BJ (cell line): ENCODE measurements at regions not wholly inside any gene's neighbourhood (a gene's known extent, or its start where the extent isn't known, plus 50 kb on each side); places are given as distances from the start of the nearest gene placed in this dataset.

Experiments used
- CTCF ChIA-PET: fragments of 350-600 bp; formaldehyde crosslinking; extraction: SDS; loops from one replicate; lab custom pipeline; 2021; ENCODE audit warnings: antibody characterized with exemption, inconsistent platforms; lab: Yijun Ruan, JAX
- POLR2A ChIA-PET: fragments of 300-600 bp; sonication (Branson Sonifier 250); formaldehyde crosslinking; extraction: SDS; loops from one replicate; lab custom pipeline; 2021; ENCODE audit warnings: antibody characterized with exemption; lab: Charles Lee
- DNase-seq: peaks from one replicate; pipeline ENCODE4 v3.0.0-alpha.2; 2011; ENCODE audit warnings: low read depth
- H3K27me3 ChIP-seq: 2 replicates; pipeline ENCODE4 v1.6.0; 2011; ENCODE audit warnings: low read length; ENCODE audit not compliant: control insufficient read depth, insufficient read depth
- H3K36me3 ChIP-seq: 2 replicates; pipeline ENCODE4 v1.5.1; 2011; ENCODE audit warnings: low read length; ENCODE audit not compliant: control insufficient read depth, insufficient read depth
- H3K4me3 ChIP-seq: 2 replicates; pipeline ENCODE4 v1.5.1; 2011; ENCODE audit warnings: low read depth, mild to moderate bottlenecking, control low read depth, low read length
- CTCF ChIP-seq: IDR thresholded peaks from 2 replicates; pipeline ENCODE4 v1.5.1; 2011; ENCODE audit warnings: low read depth, mild to moderate bottlenecking, control low read depth, inconsistent platforms, low read length, moderate library complexity; ENCODE audit not compliant: insufficient read depth

- POLR2A ChIA-PET, result no interaction called here
- no peaks in the 10 kb centered on the region for H3K27me3 ChIP-seq
- DNase-seq, result no peak
- CTCF ChIA-PET, result no interaction called here
- H3K36me3 ChIP-seq, result no peaks in the 10 kb centered on the region
- H3K4me3 ChIP-seq, result no peak overlapping the region
- TF ChIP-seq CTCF, result no peak
Measured at GRCh38 chr18:44090453-44090852, 590.2 kb upstream of the SETBP1 start.

DNA sequence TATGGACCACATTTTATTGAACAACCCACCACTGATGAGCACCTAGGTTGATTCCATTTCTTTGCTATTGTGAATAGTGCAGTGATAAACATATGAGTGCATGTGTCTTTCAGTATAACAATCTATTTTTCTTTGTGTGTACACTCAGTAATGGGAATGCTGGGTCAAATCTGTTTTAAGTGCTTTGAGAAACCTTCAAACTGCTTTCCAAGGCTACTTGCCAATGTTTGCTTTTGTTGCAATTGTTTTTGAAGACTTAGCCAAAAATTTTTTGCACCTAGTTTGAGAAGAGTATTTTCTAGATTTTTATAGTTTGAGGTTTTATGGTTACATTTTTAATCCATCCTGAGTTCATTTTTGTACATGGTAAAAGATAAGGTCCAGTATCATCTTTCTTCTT is 587.4 kb upstream of the SETBP1 start:
- CTCF ChIA-PET, result interaction anchor here (1.0 kb wide), 1 partner anchor 13 kb away, joined by 3 read pairs; no protein-coding TSS in a partner anchor
- no peaks in the 10 kb centered on the region for H3K27me3 ChIP-seq
- H3K4me3 ChIP-seq, result no peak overlapping the region
- H3K36me3 ChIP-seq, result no peaks in the 10 kb centered on the region
- no peak for TF ChIP-seq CTCF
- DNase-seq, result no peak
- POLR2A ChIA-PET, result no interaction called here

DNA sequence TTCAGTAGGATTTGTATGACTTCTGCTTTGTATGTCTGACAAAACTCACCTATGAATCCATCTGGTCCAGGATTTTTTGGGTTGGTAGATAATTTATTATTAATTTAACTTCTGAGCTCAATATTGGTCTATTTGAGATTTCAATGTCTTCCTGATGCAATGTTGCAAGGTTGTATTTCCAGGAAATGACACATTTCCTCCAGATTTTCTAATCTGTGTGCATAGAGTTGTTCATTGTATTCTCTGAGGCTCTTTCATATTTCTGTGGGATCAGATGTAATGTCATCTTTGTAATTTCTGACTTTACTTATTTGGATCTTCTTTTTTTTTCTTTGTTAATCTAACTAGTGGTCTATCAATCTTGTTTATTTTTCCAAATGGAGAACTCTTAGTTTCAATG is 584.7 kb upstream of the SETBP1 start:
- CTCF ChIA-PET, result no interaction called here
- POLR2A ChIA-PET, result no interaction called here
- H3K36me3 ChIP-seq, result no peaks in the 10 kb centered on the region
- TF ChIP-seq CTCF, result no peak
- H3K4me3 ChIP-seq, result no peak overlapping the region
- no peaks in the 10 kb centered on the region for H3K27me3 ChIP-seq
- no peak for DNase-seq

- TF ChIP-seq CTCF, result peak; percentile 54
- Histone ChIP-seq H3K27me3 (no peaks in the 10 kb centered on the region), H3K36me3 (no peaks in the 10 kb centered on the region), H3K4me3 (no peak overlapping the region)
- DNase-seq, result no peak
- ChIA-PET POLR2A (no interaction called here), CTCF (interaction anchor here (0.6 to 1.3 kb wide), 12 partner anchors 9 to 1427 kb away, joined by 3 to 5 read pairs (median 3); no protein-coding TSS in a partner anchor)
Measured at GRCh38 chr18:44098551-44099098, 582.1 kb upstream of the SETBP1 start.

DNA sequence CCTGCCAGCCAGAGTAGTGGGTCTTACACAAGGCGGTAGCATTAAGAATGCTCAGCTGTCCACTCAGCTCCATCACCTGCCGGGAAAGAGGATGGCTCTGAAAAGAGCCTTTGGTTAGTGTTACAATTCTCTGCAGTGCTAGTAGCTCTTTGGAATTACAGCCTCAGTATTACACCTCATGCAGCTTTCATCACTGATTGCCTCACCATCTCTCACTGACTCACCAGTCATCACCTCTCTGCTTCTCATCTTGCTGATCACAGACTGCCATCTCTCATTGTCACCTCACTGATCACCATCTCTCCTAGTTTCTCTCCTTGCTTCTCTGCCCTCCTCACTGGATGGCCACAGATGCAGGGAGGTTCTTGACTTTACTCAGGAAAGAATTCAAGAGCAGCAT is 573.5 kb upstream of the SETBP1 start:
- POLR2A ChIA-PET, result no interaction called here
- Histone ChIP-seq H3K36me3 (no peaks in the 10 kb centered on the region), H3K4me3 (no peak overlapping the region), H3K27me3 (no peaks in the 10 kb centered on the region)
- DNase-seq, result no peak
- CTCF ChIA-PET, result interaction anchor here (0.7 to 1.0 kb wide), 2 partner anchors 9 to 11 kb away, joined by 3 to 7 read pairs; no protein-coding TSS in a partner anchor
- TF ChIP-seq CTCF, result no peak
